Neural progenitor cell (in vitro differentiated cells): ENCODE measurements at regions not wholly inside any gene's neighbourhood (a gene's known extent, or its start where the extent isn't known, plus 50 kb on each side); places are given as distances from the start of the nearest gene placed in this dataset.

Experiments used
- DNase-seq: peaks from one replicate; pipeline ENCODE4 v3.0.0-alpha.2; 2016; ENCODE audit warnings: low spot score
- H2AFZ ChIP-seq: fragments of 200-600 bp; sonication (generic); replicated peaks from 2 replicates; pipeline ENCODE4 v1.6.1; 2016; ENCODE audit warnings: antibody characterized with exemption
- H3F3A ChIP-seq: fragments of 200-600 bp; sonication (generic); 2 replicates; pipeline ENCODE4 v1.6.1; 2016; ENCODE audit warnings: antibody characterized with exemption, low read depth
- H3K27ac ChIP-seq: fragments of 200-600 bp; sonication (generic); 2 replicates; pipeline ENCODE4 v1.5.1; 2016; ENCODE audit warnings: mild to moderate bottlenecking
- H3K27me3 ChIP-seq: fragments of 200-600 bp; sonication (generic); 2 replicates; pipeline ENCODE4 v1.6.1; 2016; ENCODE audit warnings: mild to moderate bottlenecking, moderate library complexity
- H3K36me3 ChIP-seq: fragments of 200-600 bp; sonication (generic); 2 replicates; pipeline ENCODE4 v1.5.1; 2016
- H3K4me1 ChIP-seq: fragments of 200-600 bp; sonication (generic); 2 replicates; pipeline ENCODE4 v1.6.1; 2016; ENCODE audit warnings: mixed run types
- H3K4me2 ChIP-seq: fragments of 200-600 bp; sonication (generic); 2 replicates; pipeline ENCODE4 v1.6.1; 2016
- H3K4me3 ChIP-seq: fragments of 200-600 bp; sonication (generic); 2 replicates; pipeline ENCODE4 v1.5.1; 2016
- H3K79me2 ChIP-seq: fragments of 200-600 bp; sonication (generic); 2 replicates; pipeline ENCODE4 v1.6.1; 2016; ENCODE audit warnings: low read depth
- H3K9ac ChIP-seq: fragments of 200-600 bp; sonication (generic); 2 replicates; pipeline ENCODE4 v1.6.1; 2016
- H3K9me3 ChIP-seq: fragments of 200-600 bp; sonication (generic); 2 replicates; pipeline ENCODE4 v1.5.1; 2016; ENCODE audit warnings: low read depth
- H4K20me1 ChIP-seq: fragments of 200-600 bp; sonication (generic); 2 replicates; pipeline ENCODE4 v1.6.1; 2016; ENCODE audit warnings: low read depth
- H3K27ac Mint-ChIP-seq: 3 replicates; pipeline ENCODE4 v1.8.0; 2021; ENCODE audit warnings: mixed read lengths
- H3K27me3 Mint-ChIP-seq: 2 replicates; pipeline ENCODE4 v1.8.0; 2022; ENCODE audit warnings: low read depth, mild to moderate bottlenecking, inconsistent platforms, moderate library complexity, mixed read lengths; ENCODE audit not compliant: insufficient read depth
- H3K36me3 Mint-ChIP-seq: 3 replicates; pipeline ENCODE4 v1.8.0; 2021; ENCODE audit warnings: mixed read lengths
- H3K4me1 Mint-ChIP-seq: 3 replicates; pipeline ENCODE4 v1.8.0; 2021; ENCODE audit warnings: mixed read lengths
- H3K4me3 Mint-ChIP-seq: 3 replicates; pipeline ENCODE4 v1.8.0; 2021; ENCODE audit warnings: mild to moderate bottlenecking, moderate library complexity, mixed read lengths
- H3K9me3 Mint-ChIP-seq: 3 replicates; pipeline ENCODE4 v1.8.0; 2020; ENCODE audit warnings: mixed read lengths
- EZH2 ChIP-seq: fragments of 200-600 bp; sonication (generic); IDR thresholded peaks from 2 replicates; pipeline ENCODE4 v1.6.1; 2017; ENCODE audit warnings: antibody characterized with exemption, mild to moderate bottlenecking, moderate library complexity
- EZH2phosphoT487 ChIP-seq: fragments of 200-600 bp; sonication (generic); IDR thresholded peaks from 2 replicates; pipeline ENCODE4 v1.6.1; 2017; ENCODE audit warnings: antibody characterized with exemption
- TF ChIP-seq, protein P1 (sequence below): fragments of 200-600 bp; sonication (generic); IDR thresholded peaks from 2 replicates; pipeline ENCODE4 v1.5.1; 2017; ENCODE audit warnings: antibody characterized with exemption, mild to moderate bottlenecking

DNA sequence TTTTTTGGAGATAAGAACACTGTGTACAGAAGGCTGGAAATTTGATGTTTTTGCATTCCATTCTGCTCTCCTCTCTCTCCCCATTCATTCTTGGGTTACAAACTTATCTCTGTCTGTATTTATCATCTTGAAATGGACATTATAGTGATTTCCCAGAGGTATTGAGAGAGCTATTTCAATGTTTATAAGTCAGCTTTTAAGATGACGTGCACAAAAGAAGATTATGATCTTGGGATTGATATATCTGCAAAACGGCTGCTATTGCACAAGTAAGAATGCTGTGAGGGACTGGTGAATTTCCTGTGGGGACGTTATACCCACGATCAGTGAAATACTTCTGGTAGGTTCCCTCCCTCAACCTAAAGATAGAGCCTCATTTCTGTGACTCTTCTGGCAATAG is 61.0 kb upstream of the DTNA start:
- no peak for DNase-seq
- Mint-ChIP-seq H3K9me3 (no peaks in the 10 kb centered on the region), H3K27ac (no peak overlapping the region), H3K4me1 (no peaks in the 10 kb centered on the region), H3K36me3 (no peaks in the 10 kb centered on the region), H3K27me3 (no peaks in the 10 kb centered on the region), H3K4me3 (no peak overlapping the region)
- no peak overlapping the region for H2AFZ ChIP-seq
- no peak overlapping the region for H3K4me2 ChIP-seq
- no peaks in the 10 kb centered on the region for H4K20me1 ChIP-seq
- H3K27me3 ChIP-seq, result no peaks in the 10 kb centered on the region
- no peak overlapping the region for H3K4me3 ChIP-seq
- H3K4me1 ChIP-seq, result no peaks in the 10 kb centered on the region
- TF ChIP-seq EZH2phosphoT487 (no peak), EZH2 (no peak)
- TF ChIP-seq, protein P1, sequence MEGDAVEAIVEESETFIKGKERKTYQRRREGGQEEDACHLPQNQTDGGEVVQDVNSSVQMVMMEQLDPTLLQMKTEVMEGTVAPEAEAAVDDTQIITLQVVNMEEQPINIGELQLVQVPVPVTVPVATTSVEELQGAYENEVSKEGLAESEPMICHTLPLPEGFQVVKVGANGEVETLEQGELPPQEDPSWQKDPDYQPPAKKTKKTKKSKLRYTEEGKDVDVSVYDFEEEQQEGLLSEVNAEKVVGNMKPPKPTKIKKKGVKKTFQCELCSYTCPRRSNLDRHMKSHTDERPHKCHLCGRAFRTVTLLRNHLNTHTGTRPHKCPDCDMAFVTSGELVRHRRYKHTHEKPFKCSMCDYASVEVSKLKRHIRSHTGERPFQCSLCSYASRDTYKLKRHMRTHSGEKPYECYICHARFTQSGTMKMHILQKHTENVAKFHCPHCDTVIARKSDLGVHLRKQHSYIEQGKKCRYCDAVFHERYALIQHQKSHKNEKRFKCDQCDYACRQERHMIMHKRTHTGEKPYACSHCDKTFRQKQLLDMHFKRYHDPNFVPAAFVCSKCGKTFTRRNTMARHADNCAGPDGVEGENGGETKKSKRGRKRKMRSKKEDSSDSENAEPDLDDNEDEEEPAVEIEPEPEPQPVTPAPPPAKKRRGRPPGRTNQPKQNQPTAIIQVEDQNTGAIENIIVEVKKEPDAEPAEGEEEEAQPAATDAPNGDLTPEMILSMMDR, result no peak
- no peaks in the 10 kb centered on the region for H3F3A ChIP-seq
- no peaks in the 10 kb centered on the region for H3K36me3 ChIP-seq
- no peaks in the 10 kb centered on the region for H3K9me3 ChIP-seq
- no peaks in the 10 kb centered on the region for H3K79me2 ChIP-seq
- no peak overlapping the region for H3K9ac ChIP-seq
- no peak overlapping the region for H3K27ac ChIP-seq

DNA sequence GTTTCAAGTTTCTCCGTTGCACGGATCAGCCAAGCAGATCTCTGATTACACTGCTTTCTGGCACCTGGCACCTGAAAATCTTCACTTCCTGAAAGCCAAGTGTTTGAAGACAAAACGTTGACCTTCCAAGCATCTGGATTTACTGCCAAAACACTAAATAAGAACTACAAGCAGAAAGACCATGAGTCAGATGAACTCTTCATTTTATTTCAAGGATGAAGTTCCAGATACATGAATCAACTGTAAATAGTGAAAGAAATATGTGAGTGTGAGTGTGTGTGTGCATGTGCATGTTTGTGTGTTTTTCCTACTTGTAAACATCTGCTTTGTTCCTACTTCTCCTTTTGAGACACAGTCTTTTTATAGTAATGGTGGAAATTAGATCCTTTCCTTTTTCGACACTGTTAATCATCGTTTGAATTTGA is 60.0 kb upstream of the DTNA start:
- H3K4me2 ChIP-seq, result no peak overlapping the region
- no peak for DNase-seq
- H3K27ac Mint-ChIP-seq, result no peak overlapping the region
- no peak for TF ChIP-seq EZH2phosphoT487
- no peak for TF ChIP-seq EZH2
- TF ChIP-seq, protein P1, result no peak
- H4K20me1 ChIP-seq, result no peaks in the 10 kb centered on the region
- H3K4me1 ChIP-seq, result no peaks in the 10 kb centered on the region
- H3K4me1 Mint-ChIP-seq, result no peaks in the 10 kb centered on the region
- H3K27me3 ChIP-seq, result no peaks in the 10 kb centered on the region
- H3K36me3 Mint-ChIP-seq, result no peaks in the 10 kb centered on the region
- no peaks in the 10 kb centered on the region for H3K9me3 Mint-ChIP-seq
- no peaks in the 10 kb centered on the region for H3K79me2 ChIP-seq
- no peak overlapping the region for H2AFZ ChIP-seq
- H3F3A ChIP-seq, result no peaks in the 10 kb centered on the region
- H3K27ac ChIP-seq, result no peak overlapping the region
- H3K9me3 ChIP-seq, result no peaks in the 10 kb centered on the region
- H3K4me3 Mint-ChIP-seq, result no peak overlapping the region
- H3K9ac ChIP-seq, result no peak overlapping the region
- H3K36me3 ChIP-seq, result no peaks in the 10 kb centered on the region
- H3K27me3 Mint-ChIP-seq, result no peaks in the 10 kb centered on the region
- H3K4me3 ChIP-seq, result no peak overlapping the region

DNA sequence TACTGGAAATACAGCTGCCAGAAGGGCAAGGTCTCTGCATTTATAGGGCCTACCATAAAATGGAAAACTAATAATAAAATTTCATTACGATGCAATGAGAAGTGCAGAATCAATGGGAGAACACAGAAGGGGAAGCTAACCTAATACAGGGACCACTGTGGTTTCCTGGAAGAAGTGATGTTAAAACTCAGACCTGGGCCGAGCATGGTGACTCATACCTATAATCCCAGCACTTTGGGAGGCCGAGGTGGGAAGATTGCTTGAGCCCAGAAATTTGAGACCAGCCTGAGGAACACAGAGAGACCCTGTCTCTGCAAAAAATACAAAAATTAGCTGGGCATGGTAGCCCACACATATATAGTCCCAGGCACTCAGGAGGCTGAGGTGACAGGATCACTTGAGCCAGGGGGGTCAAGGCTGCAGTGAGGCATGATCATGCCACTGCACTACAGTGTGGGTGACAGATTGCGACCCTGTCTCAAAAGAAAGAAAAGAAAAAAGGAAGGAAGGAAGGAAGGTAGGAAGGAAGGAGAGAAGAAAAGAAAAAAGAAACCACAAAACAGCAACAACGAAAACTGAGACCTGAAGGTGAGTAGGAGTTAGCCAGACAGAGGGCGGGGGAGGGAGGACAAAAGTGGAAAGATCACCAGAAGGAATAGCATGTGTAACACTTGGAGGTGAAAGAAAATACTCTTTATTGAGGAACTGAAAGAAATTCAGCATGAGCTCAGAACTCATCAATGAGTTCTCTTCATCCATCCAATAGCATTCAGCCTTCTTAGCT is 58.3 kb upstream of the DTNA start:
- no peak overlapping the region for H2AFZ ChIP-seq
- no peak overlapping the region for H3K27ac ChIP-seq
- no peaks in the 10 kb centered on the region for H4K20me1 ChIP-seq
- H3K4me3 Mint-ChIP-seq, result no peak overlapping the region
- H3K4me1 Mint-ChIP-seq, result peaks cover 3% of the 10 kb centered on the region
- no peaks in the 10 kb centered on the region for H3K27me3 Mint-ChIP-seq
- no peak overlapping the region for H3K4me3 ChIP-seq
- no peak overlapping the region for H3K27ac Mint-ChIP-seq
- no peak overlapping the region for H3K9ac ChIP-seq
- H3K27me3 ChIP-seq, result no peaks in the 10 kb centered on the region
- H3K9me3 ChIP-seq, result no peaks in the 10 kb centered on the region
- TF ChIP-seq, protein P1, result no peak
- TF ChIP-seq EZH2phosphoT487 (no peak), EZH2 (no peak)
- H3K36me3 ChIP-seq, result no peaks in the 10 kb centered on the region
- H3F3A ChIP-seq, result no peaks in the 10 kb centered on the region
- no peaks in the 10 kb centered on the region for H3K79me2 ChIP-seq
- no peak for DNase-seq
- peaks cover 9% of the 10 kb centered on the region for H3K4me1 ChIP-seq
- H3K36me3 Mint-ChIP-seq, result no peaks in the 10 kb centered on the region
- H3K9me3 Mint-ChIP-seq, result no peaks in the 10 kb centered on the region
- no peak overlapping the region for H3K4me2 ChIP-seq
